Kidney (tissue), 13 donors: ENCODE measurements at regions not wholly inside any gene's neighbourhood (a gene's known extent, or its start where the extent isn't known, plus 50 kb on each side); places are given as distances from the start of the nearest gene placed in this dataset.

Experiments used
- DNase-seq, 5 donors: peaks; one replicate each; pipeline ENCODE4 v3.0.0-alpha.2; 2013 to 2020
- FAIRE-seq: peaks from 2 replicates; lab custom pipeline; 2012; peaks lifted over from hg19 to GRCh38; lab: Jason Lieb, UNC
- H3K27ac ChIP-seq, 2 donors: one replicate each; pipeline ENCODE4 v1.7.0; 2013; ENCODE audit warnings: low read depth in 2 of 2, low read length in 2 of 2, inconsistent platforms in 1 of 2
- H3K27me3 ChIP-seq: one replicate; pipeline ENCODE4 v1.7.1; 2013; ENCODE audit warnings: low read length, inconsistent platforms; ENCODE audit not compliant: control insufficient read depth, insufficient read depth
- H3K36me3 ChIP-seq, 3 donors: one replicate each; pipeline versions ENCODE4 v1.7.0 to v1.7.1; 2013; ENCODE audit warnings: low read length in 3 of 3, control low read depth in 1 of 3, inconsistent platforms in 1 of 3; ENCODE audit not compliant: insufficient read depth in 3 of 3, control insufficient read depth in 2 of 3
- H3K4me1 ChIP-seq, 3 donors: one replicate each; pipeline versions ENCODE4 v1.7.0 to v1.7.1; 2013; ENCODE audit warnings: low read length in 3 of 3, inconsistent platforms in 1 of 3, low read depth in 1 of 3; ENCODE audit not compliant: control insufficient read depth in 2 of 3, insufficient read depth in 2 of 3
- H3K4me3 ChIP-seq, 3 donors: one replicate each; pipeline versions ENCODE4 v1.7.0 to v1.8.1; 2013; ENCODE audit warnings: low read length in 3 of 3, control low read depth in 1 of 3, inconsistent platforms in 1 of 3
- H3K9ac ChIP-seq, 3 donors: one replicate each; pipeline versions ENCODE4 v1.7.0 to v1.7.1; 2013; ENCODE audit warnings: low read length in 3 of 3, control low read depth in 1 of 3, inconsistent platforms in 1 of 3
- H3K9me3 ChIP-seq, 3 donors: one replicate each; pipeline versions ENCODE4 v1.7.0 to v1.7.1; 2013; ENCODE audit warnings: low read length in 3 of 3, control low read depth in 1 of 3, inconsistent platforms in 1 of 3; ENCODE audit not compliant: control insufficient read depth in 2 of 3, insufficient read depth in 1 of 3
- intact Hi-C: fragments of 100-400 bp; cut with DNase I; formaldehyde crosslinking; loops from one replicate; pipeline ENCODE4 v1.11.1; 2022
- TF ChIP-seq, protein P1 (sequence below): IDR thresholded peaks from 3 replicates; pipeline ENCODE4 v1.5.1; 2012; ENCODE audit warnings: mild to moderate bottlenecking, moderate library complexity, borderline replicate concordance; ENCODE audit not compliant: insufficient read depth; ENCODE audit errors: extremely low read depth
- donor health status: control.
- donor health status: control.
- donor health status: control.
- donor health status: control.
- donor health status: control.
- donor health status: DM: yes; HTN: yes; CAD: no.
- donor health status: Normal renal cell carcinoma (clear cell type).

DNA sequence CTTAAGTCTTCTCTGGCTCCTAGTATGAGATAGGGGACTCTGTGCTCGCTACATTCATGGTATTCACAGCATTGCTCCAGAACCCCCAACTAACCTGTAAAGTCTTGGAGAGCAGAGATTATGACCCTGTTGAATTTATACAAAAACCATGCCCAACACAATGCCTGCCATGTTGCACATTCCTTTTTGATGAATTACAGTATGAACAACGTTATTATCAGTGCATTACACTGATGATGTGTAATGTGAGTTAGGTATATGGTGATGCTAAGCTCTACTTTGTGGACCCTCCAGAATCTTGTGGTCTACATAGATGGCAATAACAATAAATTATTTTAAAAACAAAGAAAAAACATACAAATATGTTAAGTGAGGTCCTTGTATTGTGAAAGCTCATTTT is 64.3 kb downstream of the EOMES start:
- H3K27ac ChIP-seq: no peak overlapping the region
- FAIRE-seq (no peak), DNase-seq (no peak)
- no peak overlapping the region for H3K9ac ChIP-seq
- no peaks in the 10 kb centered on the region for H3K36me3 ChIP-seq
- intact Hi-C loops: no loop called here
- no peaks in the 10 kb centered on the region for H3K4me1 ChIP-seq
- H3K9me3 ChIP-seq: no peaks in the 10 kb centered on the region
- H3K4me3 ChIP-seq: no peak overlapping the region
- TF ChIP-seq, protein P1, sequence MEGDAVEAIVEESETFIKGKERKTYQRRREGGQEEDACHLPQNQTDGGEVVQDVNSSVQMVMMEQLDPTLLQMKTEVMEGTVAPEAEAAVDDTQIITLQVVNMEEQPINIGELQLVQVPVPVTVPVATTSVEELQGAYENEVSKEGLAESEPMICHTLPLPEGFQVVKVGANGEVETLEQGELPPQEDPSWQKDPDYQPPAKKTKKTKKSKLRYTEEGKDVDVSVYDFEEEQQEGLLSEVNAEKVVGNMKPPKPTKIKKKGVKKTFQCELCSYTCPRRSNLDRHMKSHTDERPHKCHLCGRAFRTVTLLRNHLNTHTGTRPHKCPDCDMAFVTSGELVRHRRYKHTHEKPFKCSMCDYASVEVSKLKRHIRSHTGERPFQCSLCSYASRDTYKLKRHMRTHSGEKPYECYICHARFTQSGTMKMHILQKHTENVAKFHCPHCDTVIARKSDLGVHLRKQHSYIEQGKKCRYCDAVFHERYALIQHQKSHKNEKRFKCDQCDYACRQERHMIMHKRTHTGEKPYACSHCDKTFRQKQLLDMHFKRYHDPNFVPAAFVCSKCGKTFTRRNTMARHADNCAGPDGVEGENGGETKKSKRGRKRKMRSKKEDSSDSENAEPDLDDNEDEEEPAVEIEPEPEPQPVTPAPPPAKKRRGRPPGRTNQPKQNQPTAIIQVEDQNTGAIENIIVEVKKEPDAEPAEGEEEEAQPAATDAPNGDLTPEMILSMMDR: no peak
- no peaks in the 10 kb centered on the region for H3K27me3 ChIP-seq

DNA sequence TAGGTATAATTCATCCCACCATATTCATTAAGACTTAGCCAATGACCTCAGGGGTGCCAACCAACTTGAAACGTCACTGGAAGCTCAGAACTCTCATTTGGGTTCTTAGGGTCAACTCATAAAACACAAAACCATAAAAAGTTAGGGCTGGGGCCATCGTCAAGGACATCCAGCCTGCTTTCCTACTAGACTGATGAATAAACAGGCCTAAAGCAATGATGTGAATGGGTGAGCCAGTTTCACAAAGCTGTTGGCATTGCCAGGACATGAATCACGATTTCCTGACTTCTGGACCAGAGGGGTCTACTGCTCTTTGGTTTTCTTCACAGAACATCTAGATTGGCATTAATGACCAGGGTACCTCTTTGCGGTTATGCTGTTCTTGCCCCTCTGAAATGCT is 64.7 kb downstream of the EOMES start:
- Histone ChIP-seq H3K27me3 (no peaks in the 10 kb centered on the region), H3K36me3 (no peaks in the 10 kb centered on the region), H3K9me3 (no peaks in the 10 kb centered on the region), H3K27ac (no peak overlapping the region), H3K4me3 (no peak overlapping the region), H3K4me1 (no peaks in the 10 kb centered on the region), H3K9ac (no peak overlapping the region)
- intact Hi-C loops: no loop called here
- FAIRE-seq (no peak), DNase-seq (no peak)
- TF ChIP-seq, protein P1: no peak

DNA sequence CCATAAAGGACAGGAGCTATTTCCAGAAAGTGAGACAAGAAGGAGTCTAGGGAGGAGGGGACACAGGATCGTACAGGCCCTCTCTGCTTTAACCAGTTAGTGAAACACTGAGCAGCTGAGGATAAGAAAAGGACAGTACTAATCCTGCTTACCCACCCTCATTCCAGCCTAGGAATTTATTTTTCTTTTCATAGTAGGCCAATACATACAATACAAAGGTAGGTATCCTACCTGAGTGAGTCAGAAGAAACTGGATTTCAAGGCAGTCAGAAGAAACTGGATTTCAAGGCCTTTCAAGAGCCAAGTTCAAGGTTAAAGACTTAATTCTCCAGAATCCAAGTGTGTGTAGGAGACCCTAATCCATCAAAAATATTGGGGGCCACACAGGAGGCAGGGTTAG is 65.3 kb downstream of the EOMES start:
- no peak overlapping the region for H3K27ac ChIP-seq
- TF ChIP-seq, protein P1: no peak
- H3K4me3 ChIP-seq: no peak overlapping the region
- no peaks in the 10 kb centered on the region for H3K36me3 ChIP-seq
- FAIRE-seq: no peak
- no peak for DNase-seq
- no peaks in the 10 kb centered on the region for H3K9me3 ChIP-seq
- intact Hi-C loops: no loop called here
- H3K27me3 ChIP-seq: no peaks in the 10 kb centered on the region
- no peak overlapping the region for H3K9ac ChIP-seq
- no peaks in the 10 kb centered on the region for H3K4me1 ChIP-seq

DNA sequence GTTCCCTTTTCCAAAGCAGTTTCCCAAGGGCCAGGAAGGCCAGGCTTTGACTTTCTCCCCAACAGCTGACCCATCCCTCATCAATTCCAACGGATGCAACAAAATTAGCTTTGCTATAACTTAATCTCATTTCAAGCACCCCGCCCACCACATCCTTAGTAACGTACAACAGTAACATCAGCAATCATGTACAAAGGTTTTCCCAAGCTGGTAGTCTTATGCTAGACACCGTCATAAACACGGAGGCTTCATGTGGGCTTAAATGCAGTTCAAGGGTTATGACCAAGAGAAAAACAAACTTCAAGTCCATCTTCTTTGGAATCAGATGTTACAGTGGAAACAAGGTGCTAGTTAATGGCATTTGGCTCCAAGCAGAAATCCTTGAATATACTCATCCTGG is 66.6 kb downstream of the EOMES start:
- Histone ChIP-seq H3K27me3 (no peaks in the 10 kb centered on the region), H3K9ac (no peak overlapping the region), H3K4me3 (no peak overlapping the region), H3K9me3 (no peaks in the 10 kb centered on the region), H3K36me3 (no peaks in the 10 kb centered on the region), H3K4me1 (no peaks in the 10 kb centered on the region), H3K27ac (no peak overlapping the region)
- FAIRE-seq: no peak
- TF ChIP-seq, protein P1: no peak
- intact Hi-C loops: no loop called here
- no peak for DNase-seq
